NCI-H774 (cell line): ENCODE measurements at regions not wholly inside any gene's neighbourhood (a gene's known extent, or its start where the extent isn't known, plus 50 kb on each side); places are given as distances from the start of the nearest gene placed in this dataset.
"Not testable (repeated sequence)": the region's sequence is repeated elsewhere in the genome, so short reads cannot be mapped to it uniquely, and the experiment has no call there.

Experiments
- DNase-seq: peaks from one replicate; lab custom pipeline; 2025; lab: John Stamatoyannopoulos, UW

DNA sequence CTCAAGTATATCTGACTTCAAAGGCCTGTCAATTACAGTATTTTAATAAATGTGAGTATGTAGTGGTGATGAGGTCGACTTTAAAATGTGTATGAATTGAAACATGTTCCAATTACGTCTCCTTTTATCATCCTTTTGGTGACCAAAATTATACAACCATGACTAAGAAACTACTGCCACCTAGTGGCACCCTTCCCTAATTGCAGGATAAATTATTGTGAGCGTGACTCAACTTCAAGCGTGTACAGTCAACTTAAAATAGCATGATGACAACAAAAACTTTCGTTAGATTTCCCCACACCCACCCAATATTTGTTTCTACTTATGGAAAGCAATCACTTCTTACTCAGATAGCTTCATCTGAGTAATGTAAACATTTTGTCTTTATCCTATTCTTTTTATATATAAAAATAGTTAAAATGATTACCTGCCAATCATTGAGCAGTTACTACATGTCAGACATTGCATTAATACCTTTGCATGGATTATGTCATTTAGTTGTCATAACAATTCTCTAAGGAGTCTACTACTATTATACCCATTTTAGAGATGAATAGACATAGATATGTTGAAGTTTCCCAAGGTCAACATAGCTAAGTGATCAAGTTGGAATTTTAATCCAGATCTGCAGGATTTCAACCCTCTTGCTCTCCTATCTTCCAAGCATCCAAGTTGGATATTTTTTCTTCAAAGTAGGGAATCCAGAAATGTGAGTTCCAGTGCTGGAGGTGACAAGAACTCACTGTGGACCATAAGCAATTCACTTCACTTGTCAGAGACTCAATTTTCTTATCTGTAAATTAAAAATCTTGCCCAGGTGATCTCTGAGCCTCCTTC lies 106.0 kb downstream of the MEX3B start:
- no peak for DNase-seq

DNA sequence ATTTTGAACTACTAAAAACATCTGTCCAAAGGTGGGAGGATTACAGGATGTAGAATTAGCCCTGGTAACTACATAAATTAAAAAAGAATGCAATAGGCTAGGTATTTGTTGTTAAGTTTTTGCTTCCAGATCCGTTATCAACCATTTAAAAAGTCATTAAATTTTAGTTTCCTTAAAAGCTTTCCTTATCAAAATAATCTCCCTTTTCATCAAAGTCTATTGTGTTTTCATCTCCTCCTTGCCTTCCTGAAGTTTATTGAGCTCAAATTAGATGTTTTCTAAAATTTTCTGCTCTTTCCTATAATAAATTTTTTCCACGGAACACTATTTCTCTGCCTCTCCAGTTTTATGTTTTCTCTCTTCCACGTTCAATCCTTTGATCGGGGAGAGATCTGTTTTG lies 108.6 kb downstream of the MEX3B start:
- no peak for DNase-seq

GRCh38 chr15:81930582-81931369 lies 115.0 kb downstream of the MEX3B start:
- DNase-seq: no peak

DNA sequence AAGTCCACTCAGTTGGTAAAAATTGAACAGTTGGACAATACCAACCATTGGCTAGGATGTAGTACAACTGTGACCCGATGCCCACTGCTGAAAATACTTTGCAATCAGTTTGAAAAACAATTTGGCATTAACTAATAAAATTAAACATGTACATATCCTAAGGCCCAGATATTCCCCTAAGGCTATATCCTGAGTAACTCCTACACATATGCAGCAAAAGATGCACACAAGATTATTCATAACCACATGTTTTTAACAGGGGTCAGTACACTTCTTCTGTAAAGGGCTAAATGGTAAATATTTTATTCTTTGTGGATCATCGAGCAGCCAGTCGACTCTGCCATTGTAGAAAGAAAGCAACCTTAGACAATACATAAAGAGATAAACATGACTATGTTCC lies 116.3 kb downstream of the MEX3B start:
- DNase-seq: no peak

GRCh38 chr15:81926981-81927380 lies 118.8 kb downstream of the MEX3B start:
- DNase-seq: no peak

- DNase-seq: no peak
Observed at GRCh38 chr15:81924729-81925128, 121.1 kb downstream of the MEX3B start.

DNA sequence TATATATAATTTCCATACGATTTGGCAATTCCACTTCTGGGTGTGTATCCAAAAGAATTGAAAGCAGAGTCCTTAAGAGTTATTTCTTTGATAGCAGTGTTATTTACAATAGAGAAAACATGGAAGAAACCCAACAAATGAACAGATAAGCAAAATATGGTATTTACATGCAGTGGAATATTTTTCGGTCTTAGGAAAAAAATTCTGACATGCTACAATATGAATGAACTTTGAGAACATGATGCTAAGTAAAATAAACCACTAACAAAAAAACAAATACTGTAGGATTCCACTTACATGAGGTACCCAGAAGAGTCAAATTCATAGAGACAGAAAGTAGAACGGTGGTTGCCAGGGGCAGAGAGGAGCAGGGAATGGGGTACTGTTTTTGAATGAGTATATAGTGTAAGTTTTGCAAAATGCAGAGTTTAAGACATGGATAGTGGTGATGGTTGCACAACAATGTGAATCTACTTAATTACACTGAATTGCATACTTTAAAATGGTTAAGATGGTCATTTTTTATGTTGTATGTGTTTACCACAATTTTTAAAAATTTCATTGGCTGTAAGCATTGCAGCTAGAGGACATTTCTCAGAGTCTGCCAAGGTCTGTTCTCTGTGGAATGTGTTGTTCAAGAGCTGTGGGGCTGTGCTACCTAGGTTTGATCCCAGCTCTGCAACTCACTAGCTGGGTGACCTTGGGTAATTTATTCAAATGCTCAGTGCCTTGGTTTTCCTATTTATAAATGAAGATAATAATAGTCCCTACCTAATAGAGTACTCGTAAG lies 122.1 kb downstream of the MEX3B start:
- no peak for DNase-seq

DNA sequence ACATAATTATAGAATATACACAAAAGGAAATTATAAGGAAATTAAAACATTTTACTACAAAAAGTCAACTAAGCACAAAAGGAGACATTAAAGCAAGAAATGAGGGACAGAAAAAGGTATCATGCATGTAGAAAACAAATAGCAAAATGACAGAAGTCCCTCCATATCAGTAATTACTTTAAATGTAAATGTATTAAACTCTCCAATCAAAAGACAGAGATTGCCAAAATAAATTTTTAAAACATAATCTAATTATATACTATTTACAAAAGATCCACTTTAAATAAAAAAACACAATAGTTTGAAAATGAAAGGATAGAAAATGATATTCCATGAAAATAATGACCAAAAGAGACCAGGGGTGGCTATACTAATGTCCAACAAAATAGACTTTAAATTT lies 123.7 kb downstream of the MEX3B start:
- no peak for DNase-seq

DNA sequence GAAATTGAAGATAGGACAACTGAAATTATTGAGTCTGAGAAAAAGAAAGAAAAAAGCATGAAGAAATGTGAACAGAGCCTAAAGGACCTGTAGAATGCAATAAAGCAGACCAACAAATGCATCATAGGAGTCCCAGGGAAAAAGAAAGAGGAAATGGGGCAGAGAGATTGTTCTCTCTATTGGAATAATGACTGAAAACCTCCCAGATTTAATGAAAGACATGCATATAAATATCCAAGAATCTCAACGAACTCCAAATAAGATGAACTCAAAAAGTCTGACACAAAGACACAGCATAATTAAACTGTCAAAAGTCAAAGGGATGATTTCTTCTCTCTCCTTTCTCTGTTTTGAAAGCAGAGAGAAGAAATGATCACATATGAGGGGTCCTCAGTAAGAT lies 124.7 kb downstream of the MEX3B start:
- DNase-seq: no peak

GRCh38 chr15:81918767-81919166 lies 127.1 kb downstream of the MEX3B start:
- DNase-seq: not testable (repeated sequence)

DNA sequence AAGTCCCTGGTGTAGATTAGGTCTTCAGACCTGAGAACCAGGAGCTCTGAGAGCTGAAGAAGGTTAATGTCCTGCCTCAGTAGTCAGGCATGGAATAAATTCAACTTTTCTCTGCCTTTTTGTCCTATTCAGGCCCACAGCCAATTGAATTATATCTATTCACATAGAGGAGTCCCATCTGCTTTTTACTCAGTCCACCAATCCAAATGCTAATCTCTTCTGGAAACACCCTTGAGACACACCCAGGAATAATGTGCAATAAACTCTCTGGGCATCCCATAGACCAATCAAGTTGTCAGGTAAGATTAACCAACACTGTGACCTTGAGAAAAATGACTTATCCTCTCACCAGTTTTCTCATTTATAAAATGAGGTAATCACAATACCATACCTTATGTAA lies 129.4 kb downstream of the MEX3B start:
- no peak for DNase-seq

- DNase-seq: no peak
Observed at GRCh38 chr15:81915990-81916389, 129.8 kb downstream of the MEX3B start.

- peak; percentile 32 for DNase-seq
Observed at GRCh38 chr15:81914734-81915256, 131.0 kb downstream of the MEX3B start.

- no peak for DNase-seq
Observed at GRCh38 chr15:81914333-81914732, 131.5 kb downstream of the MEX3B start.

DNA sequence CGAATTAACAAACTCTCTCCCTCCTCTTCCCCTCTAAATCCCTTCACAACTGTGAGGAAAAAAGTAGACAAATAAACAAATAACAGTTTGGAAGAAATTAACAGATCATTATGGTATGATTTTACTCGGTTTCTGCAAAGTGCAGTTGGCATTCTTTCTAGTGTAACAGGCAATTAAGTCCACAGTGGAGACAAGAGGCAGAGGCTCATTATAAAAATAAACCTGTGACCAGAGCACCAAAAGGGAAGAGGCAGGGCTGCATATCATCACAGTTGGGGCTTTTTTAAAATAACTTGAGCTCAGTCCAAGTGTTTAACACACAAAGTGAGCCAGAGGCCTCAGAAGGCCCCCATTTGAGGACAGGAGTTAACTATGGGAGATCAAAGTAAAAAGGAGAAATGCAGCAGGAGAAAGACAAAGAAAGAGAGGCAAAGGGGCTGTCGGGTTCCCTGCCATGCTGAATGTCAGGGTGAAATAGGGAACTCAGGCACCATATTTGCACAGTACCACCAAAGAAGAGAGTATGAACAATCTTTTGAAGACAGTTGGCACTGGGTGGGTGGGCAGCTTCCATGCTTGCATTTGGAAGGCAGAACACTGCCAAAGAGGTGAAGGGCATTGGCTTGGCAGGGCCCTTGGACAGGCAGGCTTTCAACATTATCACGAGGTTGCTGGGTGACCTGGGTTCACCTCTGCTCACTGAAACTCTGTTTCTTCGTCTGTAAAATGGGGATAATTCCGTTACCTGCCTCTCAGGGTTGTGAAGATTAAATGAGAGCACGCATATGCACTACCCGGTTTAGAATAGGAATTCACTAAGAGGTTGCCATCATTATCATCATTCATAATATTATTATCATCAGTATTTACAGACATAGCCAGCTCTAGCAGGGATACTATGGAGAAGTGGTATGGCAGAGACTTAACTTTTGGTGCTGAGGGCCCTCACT lies 134.5 kb downstream of the MEX3B start:
- DNase-seq: no peak

DNA sequence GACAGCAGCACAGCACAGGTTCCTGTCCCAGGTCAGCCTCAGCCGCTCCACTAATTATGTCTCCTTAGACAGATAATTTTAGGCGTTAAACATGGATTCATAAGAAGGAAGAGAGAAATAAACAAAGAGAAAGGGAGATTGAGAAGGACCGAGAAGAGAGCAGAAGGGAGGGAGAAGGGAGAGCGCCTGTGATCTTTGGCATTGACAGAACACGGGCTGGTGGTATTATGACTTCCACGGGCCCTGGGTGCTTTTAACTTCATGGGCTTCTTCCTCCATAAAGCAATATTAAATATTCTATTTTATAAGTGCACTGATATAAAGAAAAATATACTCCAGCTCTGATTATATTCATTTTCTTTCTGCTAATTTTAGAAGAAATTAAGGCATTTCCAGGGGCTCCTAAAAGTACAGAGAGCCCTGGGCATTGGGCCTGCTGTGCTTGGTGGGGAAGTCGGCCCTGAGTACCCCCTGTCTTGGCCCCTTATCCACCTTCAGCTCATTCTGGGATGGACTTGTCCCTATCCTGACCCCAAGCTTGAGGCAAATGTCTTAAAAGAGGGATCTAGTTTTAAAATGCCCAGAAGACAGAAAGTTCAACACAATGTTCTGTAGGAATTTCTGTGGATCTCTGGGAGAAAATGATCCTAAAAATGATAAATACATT lies 135.3 kb downstream of the MEX3B start:
- no peak for DNase-seq

GRCh38 chr15:81909011-81909358 lies 136.8 kb downstream of the MEX3B start:
- DNase-seq: no peak

DNA sequence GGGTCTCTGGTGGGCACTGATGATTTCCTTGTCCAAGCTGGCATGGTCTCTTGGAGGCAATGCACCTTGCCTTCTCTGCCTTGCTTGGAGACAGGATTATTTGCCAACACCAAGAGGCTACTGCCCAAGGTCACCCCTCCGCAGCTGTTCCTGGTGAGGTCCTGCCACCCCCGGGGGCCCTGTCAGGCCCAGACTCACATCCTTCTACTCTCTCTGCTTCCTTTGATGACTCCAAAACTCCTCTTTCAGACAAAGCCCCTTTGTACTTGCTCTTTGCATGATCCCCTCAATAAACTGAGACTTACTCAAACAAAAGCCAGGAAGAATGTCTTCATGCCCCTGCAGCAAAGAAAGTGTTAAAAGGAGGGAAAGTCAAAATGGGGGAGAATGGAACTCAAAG lies 137.7 kb downstream of the MEX3B start:
- DNase-seq: no peak

- no peak for DNase-seq
Observed at GRCh38 chr15:81907521-81907920, 138.3 kb downstream of the MEX3B start.

GRCh38 chr15:81905889-81906288 lies 139.9 kb downstream of the MEX3B start:
- DNase-seq: no peak

GRCh38 chr15:81901319-81901718 lies 144.5 kb downstream of the MEX3B start:
- no peak for DNase-seq
